ENCODE measurements at regions not wholly inside any gene's neighbourhood (a gene's known extent, or its start where the extent isn't known, plus 50 kb on each side); places are given as distances from the start of the nearest gene placed in this dataset.

DNA sequence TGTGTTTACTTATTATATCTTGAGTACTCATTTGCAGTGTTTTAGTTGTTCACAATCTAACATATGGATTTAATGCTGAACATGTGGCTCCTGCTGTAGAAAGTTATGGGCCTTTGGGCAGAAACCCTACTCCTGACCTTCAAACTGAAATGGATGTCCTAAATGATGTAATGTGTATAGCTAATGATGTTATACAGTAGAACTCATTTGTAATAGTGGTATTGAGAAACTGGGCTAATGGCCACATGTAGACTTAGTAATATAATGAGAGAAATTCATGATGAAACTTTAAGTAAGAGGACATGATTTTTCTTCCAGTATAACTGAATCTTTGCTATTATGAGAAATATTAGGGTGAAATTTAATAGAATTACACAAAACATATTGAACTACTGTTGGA is 121.3 kb upstream of the PTPRK start:
- DNase-seq (ENCODE audit: extremely low read depth, low read depth) = peak; percentile 49
- H3K4me3 ChIP-seq (replicated peaks; ENCODE audit: low read depth, low read length) = no peak overlapping the region
- no peak for TF ChIP-seq CTCF (IDR thresholded peaks at IDR 0.05; ENCODE audit: low read depth, low read length, missing control alignments)

DNA sequence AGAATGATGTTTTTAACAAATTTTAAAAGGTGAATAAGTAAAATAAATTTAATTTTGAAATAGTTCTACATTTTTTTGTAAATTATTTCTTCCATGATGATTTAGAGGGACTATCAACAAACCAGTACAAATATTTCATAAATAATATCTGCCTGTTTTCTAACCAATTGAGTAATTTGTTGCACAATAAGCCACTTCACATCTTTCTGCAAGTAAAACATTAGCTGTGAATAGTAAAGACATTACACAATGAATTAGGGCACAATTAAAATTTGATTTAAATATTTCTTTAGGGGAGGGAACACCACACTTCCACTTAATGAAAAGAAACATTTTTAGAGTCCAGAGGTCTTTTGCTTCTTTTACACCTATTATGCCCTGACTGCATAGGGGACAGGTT is 118.4 kb upstream of the PTPRK start:
- no peak overlapping the region for H3K4me3 ChIP-seq (replicated peaks; ENCODE audit: low read depth, low read length)

GRCh38 chr6:128635219-128635618 is 114.8 kb upstream of the PTPRK start:
- TF ChIP-seq CTCF (IDR thresholded peaks at IDR 0.05; ENCODE audit: low read depth, low read length, missing control alignments) = no peak

More for the DNA sequence above, 118.4 kb upstream of the PTPRK start:
- DNase-seq (ENCODE audit: extremely low read depth, low read depth) = no peak
- TF ChIP-seq CTCF (IDR thresholded peaks at IDR 0.05; ENCODE audit: low read depth, low read length, missing control alignments) = no peak

DNA sequence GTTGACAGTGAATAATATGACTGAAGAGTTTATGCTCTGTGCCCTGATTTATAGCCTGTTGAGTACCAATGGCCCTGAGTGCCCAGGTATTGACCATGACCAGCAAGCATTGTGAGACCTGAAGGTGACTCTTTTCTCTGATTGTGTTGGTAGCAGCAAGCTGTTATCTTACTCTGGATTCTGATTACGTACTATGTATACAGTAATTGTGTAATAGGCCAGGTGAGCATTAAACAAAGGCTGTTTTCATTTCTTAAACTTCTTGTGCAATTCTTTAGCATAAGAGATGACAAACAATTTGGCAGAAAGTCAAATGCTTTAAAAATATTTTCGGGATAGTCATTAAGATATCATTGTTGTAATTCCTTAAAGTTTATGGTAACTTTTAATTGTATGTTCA is 111.7 kb upstream of the PTPRK start:
- no peak for TF ChIP-seq CTCF (IDR thresholded peaks at IDR 0.05; ENCODE audit: low read depth, low read length, missing control alignments)
- no peak overlapping the region for H3K4me3 ChIP-seq (replicated peaks; ENCODE audit: low read depth, low read length)
- DNase-seq (ENCODE audit: extremely low read depth, low read depth) = no peak

More at GRCh38 chr6:128635219-128635618, 114.8 kb upstream of the PTPRK start:
- no peak for DNase-seq (ENCODE audit: extremely low read depth, low read depth)
- no peak overlapping the region for H3K4me3 ChIP-seq (replicated peaks; ENCODE audit: low read depth, low read length)

DNA sequence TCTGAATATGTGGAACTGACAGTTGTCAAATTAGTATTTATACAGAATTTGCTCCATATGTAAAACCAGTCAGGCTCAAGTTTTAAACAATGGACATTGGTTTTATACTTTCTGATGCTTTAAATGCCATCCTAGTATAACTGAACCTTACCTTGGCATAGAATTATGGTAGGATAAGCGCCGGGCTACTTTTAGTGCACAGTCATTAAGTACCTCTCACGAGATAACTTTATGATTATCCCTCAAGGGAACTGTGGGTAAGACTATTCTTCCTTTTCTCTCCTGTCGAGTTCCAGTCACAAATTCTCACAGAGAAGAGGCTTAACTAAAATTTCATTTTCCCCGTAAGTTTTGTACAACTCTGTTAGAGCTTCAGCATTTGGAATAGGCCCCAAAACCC is 110.6 kb upstream of the PTPRK start:
- no peak for TF ChIP-seq CTCF (IDR thresholded peaks at IDR 0.05; ENCODE audit: low read depth, low read length, missing control alignments)
- no peak overlapping the region for H3K4me3 ChIP-seq (replicated peaks; ENCODE audit: low read depth, low read length)
- no peak for DNase-seq (ENCODE audit: extremely low read depth, low read depth)

DNA sequence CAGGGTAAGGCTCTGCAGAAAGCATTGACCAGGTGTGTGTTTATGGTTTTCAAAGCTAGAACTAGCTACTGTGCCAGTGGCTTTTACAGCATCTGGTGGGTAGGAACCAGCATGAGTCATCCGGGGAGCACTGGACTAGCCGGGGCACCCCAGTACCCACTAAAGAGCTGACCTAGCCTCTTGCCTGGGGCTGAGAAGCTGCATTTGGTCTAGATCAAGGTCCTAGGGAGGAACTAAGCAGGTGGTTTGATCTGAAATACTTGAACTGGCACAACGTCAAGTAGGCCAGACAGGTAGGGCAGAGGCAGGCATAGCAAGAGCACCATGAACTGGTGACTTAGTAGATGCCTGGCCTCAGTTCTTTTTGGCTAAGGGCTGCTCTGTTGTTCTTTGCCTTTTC is 109.8 kb upstream of the PTPRK start:
- H3K4me3 ChIP-seq (replicated peaks; ENCODE audit: low read depth, low read length) = no peak overlapping the region
- DNase-seq (ENCODE audit: extremely low read depth, low read depth) = no peak
- no peak for TF ChIP-seq CTCF (IDR thresholded peaks at IDR 0.05; ENCODE audit: low read depth, low read length, missing control alignments)

GRCh38 chr6:128617285-128617684 is 96.9 kb upstream of the PTPRK start:
- H3K4me3 ChIP-seq (replicated peaks; ENCODE audit: low read depth, low read length) = no peak overlapping the region
- TF ChIP-seq CTCF (IDR thresholded peaks at IDR 0.05; ENCODE audit: low read depth, low read length, missing control alignments) = no peak
- no peak for DNase-seq (ENCODE audit: extremely low read depth, low read depth)
